Hematopoietic multipotent progenitor cell (in vitro differentiated cells): ENCODE measurements at regions not wholly inside any gene's neighbourhood (a gene's known extent, or its start where the extent isn't known, plus 50 kb on each side); places are given as distances from the start of the nearest gene placed in this dataset.
"Not testable (repeated sequence)": the region's sequence is repeated elsewhere in the genome, so short reads cannot be mapped to it uniquely, and the experiment has no call there.

Source experiments
- DNase-seq, 3 donors: peaks; one replicate each; pipeline ENCODE4 v3.0.0-alpha.2; 2011 to 2015; ENCODE audit warnings: low read depth in 2 of 3, low spot score in 2 of 3

DNA sequence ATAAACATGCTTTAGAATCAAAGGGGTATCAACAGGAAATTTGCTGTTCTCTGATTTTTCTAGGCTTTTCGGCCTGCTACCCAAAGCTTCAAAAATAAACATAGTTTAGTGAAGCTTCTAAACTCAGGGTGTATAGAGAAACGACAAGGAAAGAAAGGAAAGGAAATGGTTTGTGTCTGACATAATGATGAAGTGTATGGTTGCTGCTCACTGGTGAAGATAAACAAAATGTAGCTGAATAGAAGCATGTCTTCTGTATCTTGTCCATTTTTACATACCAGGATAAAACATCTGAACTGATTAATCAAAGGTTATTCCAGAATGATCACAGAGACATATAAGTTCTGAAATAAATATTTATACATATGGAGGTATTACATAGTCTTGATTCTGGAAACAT, 1324.6 kb upstream of the NRXN1 start:
- DNase-seq, result no peak

DNA sequence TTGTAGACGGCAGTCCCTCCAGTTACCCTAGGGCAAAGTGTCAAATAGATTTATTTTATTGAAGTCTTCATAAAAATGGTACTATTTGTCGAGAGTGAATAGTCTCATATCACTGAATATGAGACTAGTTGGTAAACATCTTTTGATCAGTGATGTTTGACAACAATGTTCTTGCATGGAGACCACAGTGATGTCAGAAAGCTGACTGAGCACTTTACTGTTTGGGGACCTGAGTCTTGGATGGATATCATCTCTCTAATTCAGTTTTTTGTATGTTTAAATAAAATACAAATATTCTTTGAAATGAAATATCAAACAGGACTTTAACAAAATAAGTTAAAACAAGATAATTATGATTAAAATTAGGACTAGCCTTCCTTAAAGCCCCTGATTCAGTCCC, 1315.4 kb upstream of the NRXN1 start:
- no peak for DNase-seq

DNA sequence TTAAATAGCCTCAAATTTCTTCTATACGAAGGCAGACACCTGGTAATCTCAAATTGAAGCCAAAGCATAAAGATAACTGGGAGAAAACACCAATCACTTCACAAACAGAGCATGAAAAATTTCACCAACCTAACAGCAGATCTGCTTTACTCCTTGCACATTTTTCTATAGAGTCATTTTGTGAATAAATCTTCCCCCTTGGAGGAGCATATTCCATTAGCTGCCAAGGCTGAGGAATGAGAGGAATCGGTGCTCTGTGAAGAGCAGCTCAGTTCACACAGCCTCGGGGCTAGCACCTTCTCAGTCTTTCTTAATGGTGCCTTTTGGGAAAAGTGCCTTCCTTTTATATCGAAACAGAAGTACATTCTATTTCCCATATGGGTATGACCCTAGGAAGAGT, 1313.7 kb upstream of the NRXN1 start:
- DNase-seq, result no peak

DNA sequence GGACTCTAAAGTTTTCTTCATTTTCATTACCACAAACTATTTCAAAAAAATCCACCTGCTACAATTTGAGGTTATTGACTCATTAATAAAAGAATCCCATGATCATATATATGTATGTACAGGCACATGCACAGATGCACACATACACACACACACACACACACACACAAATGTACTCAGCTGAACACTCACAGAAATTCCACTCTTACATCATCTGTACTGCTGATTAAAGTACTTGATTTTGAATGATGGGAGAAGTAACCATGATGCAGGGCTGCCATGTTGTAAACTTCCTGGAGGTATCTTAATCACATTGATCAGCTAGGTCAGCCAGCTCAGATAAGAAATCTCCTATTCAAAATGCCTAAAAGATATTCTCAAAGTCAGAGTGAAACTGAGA, 1313.2 kb upstream of the NRXN1 start:
- DNase-seq, result no peak

DNA sequence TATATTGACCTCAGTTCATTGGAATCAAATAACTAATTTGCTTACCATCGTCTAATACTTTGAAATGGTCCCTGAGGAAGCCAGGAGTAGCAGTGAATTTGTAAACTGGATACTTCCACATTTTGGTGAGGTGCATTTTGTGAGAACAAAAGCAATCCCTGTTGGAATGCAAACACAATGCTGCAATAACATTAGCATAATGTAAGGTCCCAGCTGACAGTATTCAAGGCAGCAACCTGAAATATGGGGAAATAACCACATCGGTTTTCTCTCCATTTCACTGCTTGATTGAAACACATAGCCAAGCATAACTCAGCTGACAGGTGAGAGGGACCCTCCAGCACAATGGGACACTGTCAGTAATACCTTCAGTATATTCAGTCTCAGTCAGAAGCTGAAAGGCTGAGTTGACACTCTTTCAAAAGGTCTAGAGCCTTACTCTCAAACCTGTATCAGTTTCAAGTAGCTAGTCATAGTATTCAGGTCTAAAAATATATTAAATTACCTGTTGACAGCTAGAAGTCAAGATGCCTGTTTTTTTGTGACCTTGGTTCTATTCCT, 1311.9 kb upstream of the NRXN1 start:
- DNase-seq, result no peak

DNA sequence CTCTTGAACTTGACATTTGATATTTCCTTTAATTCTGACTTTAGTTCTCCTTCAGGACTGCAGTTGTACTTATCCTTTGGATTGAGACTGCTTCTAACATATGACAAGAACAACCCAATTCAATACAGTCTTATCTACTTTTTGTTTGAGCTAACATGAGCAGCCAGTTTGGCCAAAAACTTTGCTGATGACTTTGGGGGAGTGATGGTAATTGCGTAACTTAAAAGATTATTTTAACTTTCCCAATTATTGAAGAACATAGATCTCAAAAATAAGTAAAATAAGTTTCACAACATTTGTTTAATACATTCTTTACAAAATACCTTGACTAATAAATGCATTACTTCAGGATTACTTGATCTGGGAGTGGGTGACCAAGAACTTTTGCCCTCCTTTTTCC, 1311.1 kb upstream of the NRXN1 start:
- DNase-seq, result no peak

DNA sequence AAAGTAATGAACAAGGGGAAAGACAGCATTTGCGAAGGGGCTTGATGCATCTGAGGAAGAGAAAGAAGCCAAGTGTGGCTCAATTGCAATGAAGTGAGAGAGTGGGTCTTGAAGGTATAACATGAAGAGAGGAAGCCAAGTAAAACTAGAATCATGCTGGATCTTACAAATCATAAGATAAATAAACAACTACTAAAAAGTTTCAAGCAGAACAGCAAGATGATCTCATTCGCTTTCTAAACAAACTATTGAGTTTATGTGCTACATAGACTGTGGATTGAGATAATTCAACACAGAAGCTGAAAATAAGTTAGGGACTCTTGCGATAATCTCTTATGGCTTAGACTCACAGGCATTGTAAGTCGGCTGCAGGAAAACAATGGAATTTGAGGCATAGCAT, 1310.5 kb upstream of the NRXN1 start:
- DNase-seq, result no peak

DNA sequence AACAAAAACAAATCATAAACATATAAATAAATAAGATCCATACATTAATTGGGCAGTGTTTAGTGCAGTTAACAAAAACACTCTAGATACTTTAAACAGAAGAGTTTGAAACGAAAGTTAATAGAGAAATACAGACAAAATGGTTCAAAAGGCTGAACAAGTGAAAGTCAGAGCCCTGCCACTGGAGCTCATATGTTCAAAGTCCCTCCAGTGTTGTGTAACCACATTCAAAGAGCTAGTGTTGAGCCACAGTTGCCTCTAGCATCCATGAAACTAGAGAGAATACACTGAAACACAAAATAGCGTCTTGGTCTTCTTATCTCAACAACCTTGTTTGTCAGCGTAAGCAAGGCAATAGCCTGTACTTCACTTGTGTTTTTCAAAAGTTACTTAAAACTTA, 1309.8 kb upstream of the NRXN1 start:
- no peak for DNase-seq

DNA sequence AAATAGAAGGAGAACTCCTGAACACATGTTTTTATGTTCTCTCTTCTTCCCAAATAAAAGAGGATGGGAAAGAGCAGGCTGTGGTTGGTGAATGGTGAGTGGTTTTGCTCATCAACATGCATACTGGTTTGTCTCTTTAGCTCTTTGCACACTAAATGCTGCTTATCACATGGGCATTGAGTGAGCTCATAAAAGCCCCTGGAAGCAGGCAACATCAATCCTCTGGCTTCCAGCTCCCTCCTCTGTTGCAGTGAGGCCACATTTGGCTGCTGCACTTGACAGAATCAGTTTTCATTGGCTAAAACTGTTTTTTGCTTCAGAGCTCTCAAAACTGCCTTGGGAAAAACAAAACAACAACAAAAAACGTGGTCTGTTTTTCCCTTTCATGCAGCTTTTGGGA, 1308.2 kb upstream of the NRXN1 start:
- no peak for DNase-seq

DNA sequence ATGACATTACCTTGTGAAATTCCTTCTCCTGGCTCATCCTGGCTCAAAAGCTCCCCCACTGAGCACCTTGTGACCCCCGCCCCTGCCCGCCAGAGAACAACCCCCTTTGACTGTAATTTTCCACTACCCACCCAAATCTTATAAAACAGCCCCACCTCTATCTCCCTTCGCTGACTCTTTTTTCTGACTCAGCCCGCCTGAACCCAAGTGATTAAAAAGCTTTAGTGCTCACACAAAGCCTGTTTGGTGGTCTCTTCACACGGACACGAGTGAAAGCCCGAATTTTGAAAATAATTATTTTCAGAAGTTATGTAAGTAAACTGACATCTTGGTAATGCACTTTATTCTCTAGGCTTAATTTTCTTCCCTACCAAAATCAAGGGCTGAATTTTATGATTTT, 1305.9 kb upstream of the NRXN1 start:
- DNase-seq, result not testable (repeated sequence)

DNA sequence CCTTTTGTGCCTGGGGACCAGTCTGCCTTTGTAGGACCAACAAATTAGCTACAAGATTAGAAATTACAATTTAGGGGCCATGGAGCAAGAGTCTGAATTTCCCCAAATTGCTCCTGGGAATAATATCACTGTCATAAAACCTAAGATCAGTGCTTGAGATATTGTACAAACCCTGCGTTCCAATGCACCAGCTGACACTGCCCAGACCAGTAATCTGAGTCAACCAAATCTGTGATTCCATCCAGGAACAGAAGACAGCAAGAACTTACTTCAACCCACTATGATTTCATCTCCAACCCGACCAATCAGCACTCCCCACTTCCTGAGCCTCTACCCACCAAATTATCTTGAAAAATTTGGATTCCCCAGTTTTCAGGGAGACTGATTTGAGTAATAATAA, 1305.0 kb upstream of the NRXN1 start:
- no peak for DNase-seq

DNA sequence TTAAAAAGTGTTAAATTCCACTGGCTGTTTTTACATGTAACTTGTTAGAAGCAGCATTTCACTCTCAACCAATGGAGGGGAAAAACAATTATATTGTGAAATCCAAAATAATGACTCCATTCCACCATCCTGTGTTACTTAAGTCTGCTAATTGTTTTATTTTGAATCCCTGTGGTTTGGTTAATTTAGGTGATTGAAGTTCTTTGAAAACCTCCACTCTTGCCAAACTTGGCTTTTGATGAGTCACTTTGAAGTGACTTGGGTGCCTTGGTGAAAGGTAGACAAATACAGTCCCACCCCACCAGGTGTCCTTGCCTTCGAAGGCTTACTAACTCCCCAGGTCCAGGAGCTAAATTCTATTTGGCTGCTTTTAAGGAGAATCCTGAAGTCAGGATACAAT, 1303.8 kb upstream of the NRXN1 start:
- DNase-seq, result no peak

DNA sequence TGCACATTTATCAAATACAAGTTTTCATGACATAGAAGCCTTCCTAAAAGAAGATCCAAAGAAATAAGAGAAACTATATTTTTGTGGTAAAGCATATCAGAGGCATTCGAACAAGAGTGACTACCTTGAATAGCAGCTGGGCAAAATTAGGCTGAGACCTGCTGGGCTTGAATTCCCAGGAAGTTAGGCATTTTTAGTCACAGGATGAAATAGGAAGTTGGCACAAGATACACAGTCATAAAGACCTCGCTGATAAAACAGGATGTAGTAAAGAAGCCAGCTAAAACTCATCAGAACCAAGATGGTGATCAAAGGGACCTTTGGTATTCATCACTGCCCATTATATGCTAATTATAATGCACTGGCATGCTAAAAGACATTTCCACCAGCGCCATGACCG, 1302.3 kb upstream of the NRXN1 start:
- no peak for DNase-seq

DNA sequence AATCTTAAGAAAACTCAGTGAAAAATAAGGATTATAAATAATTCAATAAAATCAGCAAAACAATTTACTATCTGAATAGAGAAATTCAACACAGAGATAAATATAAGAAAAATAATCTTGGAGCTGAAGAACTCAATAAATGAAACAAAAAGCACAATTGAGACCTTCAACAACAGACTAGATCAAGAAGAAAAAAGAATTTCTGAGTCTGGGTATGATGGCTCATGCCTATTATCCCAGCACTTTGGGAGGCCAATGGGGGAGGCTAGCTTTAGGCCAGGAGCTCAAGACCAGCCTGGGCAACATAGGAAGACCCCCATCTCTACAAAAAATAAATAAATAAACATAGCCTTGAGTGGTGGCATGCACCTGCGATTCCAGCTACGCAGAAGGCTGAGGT, 1295.7 kb upstream of the NRXN1 start:
- DNase-seq, result no peak

DNA sequence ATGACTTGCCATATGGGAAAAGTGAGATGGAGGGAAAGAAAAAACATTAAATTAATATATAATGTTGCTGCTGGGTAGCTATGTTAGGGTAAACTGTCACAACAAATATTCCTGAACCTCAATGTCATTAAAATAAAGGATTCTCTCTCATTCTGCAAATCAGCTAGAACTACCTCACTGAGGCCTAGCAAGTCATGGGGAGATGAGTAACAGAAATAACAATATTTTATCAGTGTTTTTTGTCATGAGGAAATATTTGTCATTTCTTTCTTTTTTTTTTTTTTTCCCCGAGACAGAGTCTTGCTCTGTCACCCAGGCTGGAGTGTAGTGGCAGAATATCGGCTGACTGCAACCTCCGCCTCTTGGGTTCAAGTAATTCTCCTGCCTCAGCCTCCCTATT, 1282.3 kb upstream of the NRXN1 start:
- DNase-seq, result no peak

DNA sequence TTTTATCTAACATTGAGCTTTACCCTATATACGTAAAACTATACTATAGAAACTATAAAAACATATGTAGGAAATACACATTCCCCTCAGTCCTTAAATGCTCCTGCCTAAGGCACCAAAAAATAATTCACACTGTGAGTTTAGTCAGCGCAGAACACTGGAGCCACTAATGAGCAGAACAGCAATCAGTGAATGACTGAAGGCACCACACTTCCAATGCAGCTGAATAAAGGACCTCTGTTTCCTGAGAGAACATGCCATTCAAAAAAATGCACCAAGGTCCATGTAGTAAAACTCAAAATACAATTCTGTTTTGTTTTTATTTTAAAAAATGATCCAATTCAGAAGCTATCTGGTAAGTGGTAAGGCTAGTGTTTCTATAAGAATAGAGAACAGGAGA, 1280.6 kb upstream of the NRXN1 start:
- DNase-seq, result no peak

DNA sequence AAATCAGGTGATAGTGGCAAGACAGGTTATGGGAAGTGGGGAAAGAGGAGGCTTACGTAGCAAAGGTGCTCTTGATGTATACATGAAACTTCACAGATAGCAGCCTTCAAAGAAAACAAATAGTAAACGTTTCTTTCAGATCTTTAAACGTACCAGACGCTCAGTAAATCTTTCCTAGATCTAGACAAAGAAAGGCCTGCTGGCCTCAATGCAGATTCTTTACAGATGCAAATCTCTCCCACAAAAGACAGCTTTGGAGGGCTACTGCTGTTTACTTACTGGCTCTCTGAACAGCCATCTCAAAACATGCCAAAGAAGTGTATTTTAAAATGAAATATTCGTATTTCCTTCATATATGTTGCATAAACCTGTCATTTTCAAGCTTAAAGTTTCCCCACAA, 1279.9 kb upstream of the NRXN1 start:
- DNase-seq, result no peak

DNA sequence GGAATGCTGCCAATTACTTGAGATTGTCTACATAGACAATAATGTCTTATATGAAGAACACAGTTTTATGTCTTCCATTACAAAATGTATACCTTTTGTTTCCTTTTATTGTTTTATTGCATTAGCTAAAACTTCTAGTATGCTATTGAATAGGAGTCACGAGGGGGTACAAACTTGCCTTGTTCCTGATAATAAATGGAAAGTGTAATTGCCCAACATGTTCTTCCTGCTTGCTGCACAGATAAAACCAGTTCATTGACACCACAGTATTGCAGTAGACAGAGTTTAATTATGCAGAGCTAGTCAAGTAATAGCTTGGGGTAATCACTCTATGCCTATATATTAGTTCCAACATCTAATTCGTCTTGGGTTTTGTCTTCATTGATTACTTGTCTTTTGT, 1276.2 kb upstream of the NRXN1 start:
- DNase-seq, result no peak

DNA sequence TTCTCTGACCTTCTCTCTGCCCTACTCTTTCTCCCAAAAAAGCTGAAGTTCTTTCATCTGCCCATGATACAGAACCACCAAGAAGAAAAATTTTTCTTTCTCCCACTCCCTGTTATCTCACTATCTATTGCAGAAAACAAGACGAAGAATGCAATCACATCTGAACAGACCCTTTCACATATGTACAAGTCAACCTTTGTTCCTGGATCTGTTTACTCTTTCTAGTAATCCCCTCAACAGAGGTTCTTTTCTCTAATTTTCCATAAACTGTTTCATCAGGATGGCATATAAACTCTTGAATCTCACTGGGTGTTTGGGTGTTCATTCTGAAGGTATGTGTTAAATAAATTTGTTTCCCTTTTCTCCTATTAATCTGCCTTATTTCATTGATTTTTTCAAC, 1262.7 kb upstream of the NRXN1 start:
- no peak for DNase-seq

DNA sequence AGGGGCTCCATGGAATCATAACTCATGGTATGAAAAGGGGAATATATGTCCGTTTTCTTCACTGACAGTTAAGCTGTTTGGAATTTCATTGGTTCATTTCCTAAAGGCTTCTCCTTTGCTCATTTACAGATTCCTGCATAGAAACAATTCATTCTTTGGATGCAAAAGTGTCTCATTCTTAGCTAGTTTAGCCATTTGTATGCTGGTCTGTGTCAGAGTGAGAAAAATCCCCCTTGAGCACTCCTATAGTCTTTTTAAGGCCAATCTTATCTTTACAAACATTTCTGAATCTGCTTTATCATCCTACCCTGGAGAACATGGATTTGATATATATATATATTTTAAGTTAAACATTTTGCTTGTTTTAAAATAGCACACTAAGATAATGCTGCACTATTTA, 1260.9 kb upstream of the NRXN1 start:
- DNase-seq, result no peak

DNA sequence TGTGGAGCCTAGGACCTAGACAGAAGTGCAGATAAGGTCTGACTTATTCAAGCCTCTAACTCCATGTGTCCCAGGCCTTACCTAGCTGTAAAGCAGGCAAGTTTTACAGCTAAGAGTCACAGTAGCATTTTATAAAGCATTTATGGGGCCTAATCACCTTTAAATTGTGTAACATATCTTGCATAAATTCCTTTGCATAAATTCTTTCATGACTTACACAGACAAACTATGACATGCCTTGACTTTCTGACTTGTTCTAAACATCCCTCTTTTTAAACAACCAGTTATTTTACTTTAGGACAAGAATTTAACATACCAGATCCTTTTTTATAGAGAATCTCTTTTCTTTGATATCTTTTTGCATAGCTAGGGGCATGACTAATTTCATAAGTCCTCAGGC, 1257.8 kb upstream of the NRXN1 start:
- no peak for DNase-seq

DNA sequence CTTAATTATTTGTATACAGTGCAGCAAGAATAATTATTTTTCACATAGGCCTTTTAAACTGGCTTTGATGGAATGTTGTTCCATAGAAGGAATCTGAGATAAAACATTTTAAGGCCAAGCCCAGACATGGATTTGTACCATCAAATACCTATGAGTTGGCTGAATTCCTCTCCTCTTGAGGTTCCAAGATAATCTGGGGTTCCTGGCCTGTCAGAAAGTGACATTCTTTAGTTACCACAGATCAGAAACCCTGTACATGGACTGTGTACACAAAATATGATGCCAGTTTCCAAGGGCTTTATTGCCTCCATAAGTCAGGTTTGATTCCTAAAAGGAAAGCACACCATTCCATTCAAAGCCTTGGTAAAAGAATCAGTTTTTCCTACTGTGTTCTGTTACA, 1256.7 kb upstream of the NRXN1 start:
- no peak for DNase-seq

DNA sequence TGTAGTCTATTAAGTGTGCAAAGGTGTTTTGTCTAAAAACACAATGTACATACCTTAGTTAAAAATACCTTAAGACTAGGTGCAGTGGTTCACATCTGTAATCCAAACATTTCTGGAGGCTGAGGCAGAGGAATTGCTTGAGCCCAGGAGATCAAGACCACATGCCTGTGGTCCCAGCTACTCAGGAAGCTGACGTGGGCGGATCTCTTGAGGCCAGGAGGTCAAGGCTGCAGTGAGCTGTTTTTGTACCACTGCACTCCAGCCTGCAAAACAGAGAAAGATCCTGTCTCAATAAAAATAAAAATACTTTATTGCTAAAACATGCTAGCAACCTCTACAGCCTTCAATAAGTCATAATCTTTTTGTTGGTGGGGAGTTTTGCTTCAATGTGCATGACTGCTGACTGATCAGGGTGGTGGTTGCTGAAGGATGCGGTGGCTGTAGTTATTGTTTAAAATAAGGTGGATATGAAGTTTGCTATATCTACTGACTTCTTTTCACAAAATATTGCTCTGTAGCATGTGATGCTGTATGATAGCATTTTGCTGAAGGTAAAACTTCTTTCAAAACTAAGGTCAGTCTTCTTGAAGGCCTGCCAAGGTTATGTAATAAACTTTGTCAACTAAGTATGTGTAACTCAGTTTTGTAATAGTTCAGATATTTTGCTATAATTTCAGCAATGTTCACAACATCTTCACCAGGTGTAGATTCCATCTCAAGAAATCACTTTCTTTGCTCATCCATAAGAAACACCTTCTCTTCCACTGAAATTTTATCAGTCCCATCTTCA, 1238.0 kb upstream of the NRXN1 start:
- no peak for DNase-seq
